ENCODE measurements at regions not wholly inside any gene's neighbourhood (a gene's known extent, or its start where the extent isn't known, plus 50 kb on each side); places are given as distances from the start of the nearest gene placed in this dataset.

- BruUV-seq (replicated peaks), result no TSS peak
- intact Hi-C loops (cut with micrococcal nuclease; ENCODE audit: unreplicated experiment), result loop anchor here (5.0 kb wide), 1 partner anchor 540 kb away; no protein-coding TSS in a partner anchor
- Histone ChIP-seq H4K20me1 (ENCODE audit: insufficient read depth, low read length) (no peaks in the 10 kb centered on the region), H3K36me3 (replicated peaks in 1 of 2; ENCODE audit: control insufficient read depth in 1 of 2, insufficient read depth in 2 of 2, low read length in 2 of 2) (no peaks in the 10 kb centered on the region), H3K4me1 (ENCODE audit: insufficient read depth, low read length) (peaks cover 26% of the 10 kb centered on the region), H3K4me3 (replicated peaks in 1 of 3; ENCODE audit: insufficient read depth in 1 of 3, low read depth in 2 of 3, low read length in 3 of 3) (no peak overlapping the region), H3K9me3 (ENCODE audit: low read length) (no peaks in the 10 kb centered on the region), H3K79me2 (ENCODE audit: insufficient read depth, low read length) (no peaks in the 10 kb centered on the region), H3K4me2 (ENCODE audit: low read depth, low read length) (peak overlapping the region; percentile 29; the same call in 1 of the 2 replicates), H3K9ac (ENCODE audit: insufficient read depth, low read depth, low read length) (no peak overlapping the region), H2AFZ (ENCODE audit: low read length) (no peak overlapping the region), H3K27me3 (ENCODE audit: control insufficient read depth in 1 of 2, insufficient read depth in 2 of 2, low read length in 2 of 2) (no peaks in the 10 kb centered on the region), H3K27ac (ENCODE audit: extremely low read length, insufficient read depth, low read length) (peak overlapping the region; percentile 3)
- in situ Hi-C loops (cut with HindIII; ENCODE audit: extremely low pct_ligation_motif_present, low pct_unique_long_range_greater_than_20kb), result no loop called here
- ATAC-seq (peak; percentile 89), DNase-seq (ENCODE audit: low spot score) (peak; percentile 66), FAIRE-seq (no peak)
- POLR2A ChIA-PET, result no interaction called here
- CTCF ChIA-PET (ENCODE audit: low intra/inter-chr PET ratio, low total read pairs), result interaction anchor here (1.4 kb wide), 1 partner anchor 540 kb away, joined by 4 read pairs; no protein-coding TSS in a partner anchor
- 14% methylated on average over 8 of the region's 8 CpGs for WGBS (ENCODE audit: low lambda C conversion rate)
- TF ChIP-seq ZNF275 (CRISPR knock-in tag; IDR thresholded peaks at IDR 0.05; ENCODE audit: borderline replicate concordance), result no peak
- no peak for TF ChIP-seq MED8 (CRISPR knock-in tag; IDR thresholded peaks at IDR 0.05; ENCODE audit: insufficient replicate concordance)
- peak; percentile 37; the same call in 1 of the 2 replicates for TF ChIP-seq ATF1 (CRISPR knock-in tag; IDR thresholded peaks at IDR 0.05)
- peak in 1 of 2 experiments; percentile 42; a peak in 1 of 4 replicates for TF ChIP-seq NR2F1 (CRISPR knock-in tag; IDR thresholded peaks at IDR 0.05)
- no peak for TF ChIP-seq HIC2 (CRISPR knock-in tag; IDR thresholded peaks at IDR 0.05; ENCODE audit: low read depth)
- TF ChIP-seq ZNF792 (CRISPR knock-in tag; IDR thresholded peaks at IDR 0.05), result 0 out of 2 replicates have a peak, but pooled peaks have one; percentile 24
- TF ChIP-seq ZFP1 (CRISPR knock-in tag; IDR thresholded peaks at IDR 0.05), result no peak
- TF ChIP-seq POGZ (CRISPR knock-in tag; IDR thresholded peaks at IDR 0.05), result peak; percentile 39; the same call in 1 of the 2 replicates
- TF ChIP-seq ZNF678 (CRISPR knock-in tag; IDR thresholded peaks at IDR 0.05), result no peak
- no peak for TF ChIP-seq ZKSCAN5 (CRISPR knock-in tag; IDR thresholded peaks at IDR 0.05)
- no peak for TF ChIP-seq ELF4 (CRISPR knock-in tag; IDR thresholded peaks at IDR 0.05; ENCODE audit: borderline replicate concordance)
- TF ChIP-seq ZNF18 (CRISPR knock-in tag; IDR thresholded peaks at IDR 0.05; ENCODE audit: insufficient replicate concordance), result no peak
- no peak for TF ChIP-seq ZNF17 (CRISPR knock-in tag; IDR thresholded peaks at IDR 0.05)
- TF ChIP-seq ZBTB38 (CRISPR knock-in tag; IDR thresholded peaks at IDR 0.05), result no peak
- TF ChIP-seq KDM6A (CRISPR knock-in tag; IDR thresholded peaks at IDR 0.05; ENCODE audit: low read depth), result peak; percentile 40; the same call in 1 of the 2 replicates
- no peak for TF ChIP-seq JDP2 (CRISPR knock-in tag; IDR thresholded peaks at IDR 0.05; ENCODE audit: borderline replicate concordance)
- TF ChIP-seq ZBTB39 (CRISPR knock-in tag; IDR thresholded peaks at IDR 0.05), result no peak
- TF ChIP-seq U2AF2 (IDR thresholded peaks at IDR 0.05; ENCODE audit: low read depth, low read length), result no peak
Measured at GRCh38 chr16:13436641-13437412, 483.1 kb upstream of the ERCC4 start.
